ENCODE measurements at regions not wholly inside any gene's neighbourhood (a gene's known extent, or its start where the extent isn't known, plus 50 kb on each side); places are given as distances from the start of the nearest gene placed in this dataset.

DNA sequence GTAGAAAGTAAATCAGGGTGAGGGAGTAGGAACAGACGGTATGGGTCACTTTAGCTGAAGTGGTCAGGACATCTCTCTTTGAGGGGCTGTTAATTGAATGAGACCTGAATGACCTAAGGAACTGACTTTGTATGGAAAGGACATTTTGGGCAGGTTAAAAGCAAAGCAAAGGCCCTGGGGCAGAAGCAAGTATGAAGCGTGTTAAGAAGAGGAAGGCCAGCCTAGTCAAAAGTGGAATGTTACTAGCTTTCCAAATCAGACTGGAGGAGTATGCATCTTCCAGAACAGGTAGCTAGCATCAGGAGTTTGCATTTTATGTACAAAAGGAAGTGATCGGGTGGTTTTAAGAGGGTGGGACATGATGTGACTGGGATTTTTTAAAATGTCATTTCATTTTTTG is 70.9 kb upstream of the PCGF5 start:
- H3K9me3 Mint-ChIP-seq: no peaks in the 10 kb centered on the region
- CTCF ChIA-PET: interaction anchor here (1.1 kb wide), 1 partner anchor 61 kb away, joined by 4 read pairs; no protein-coding TSS in a partner anchor
- H3K36me3 Mint-ChIP-seq (ENCODE audit: low read depth): no peaks in the 10 kb centered on the region
- no peaks in the 10 kb centered on the region for H3K27me3 Mint-ChIP-seq
- no peak overlapping the region for H3K27ac Mint-ChIP-seq
- DNase-seq (no peak), ATAC-seq (ENCODE audit: low read depth) (no peak)
- H3K4me3 Mint-ChIP-seq: no peak overlapping the region
- TF ChIP-seq, protein P1, sequence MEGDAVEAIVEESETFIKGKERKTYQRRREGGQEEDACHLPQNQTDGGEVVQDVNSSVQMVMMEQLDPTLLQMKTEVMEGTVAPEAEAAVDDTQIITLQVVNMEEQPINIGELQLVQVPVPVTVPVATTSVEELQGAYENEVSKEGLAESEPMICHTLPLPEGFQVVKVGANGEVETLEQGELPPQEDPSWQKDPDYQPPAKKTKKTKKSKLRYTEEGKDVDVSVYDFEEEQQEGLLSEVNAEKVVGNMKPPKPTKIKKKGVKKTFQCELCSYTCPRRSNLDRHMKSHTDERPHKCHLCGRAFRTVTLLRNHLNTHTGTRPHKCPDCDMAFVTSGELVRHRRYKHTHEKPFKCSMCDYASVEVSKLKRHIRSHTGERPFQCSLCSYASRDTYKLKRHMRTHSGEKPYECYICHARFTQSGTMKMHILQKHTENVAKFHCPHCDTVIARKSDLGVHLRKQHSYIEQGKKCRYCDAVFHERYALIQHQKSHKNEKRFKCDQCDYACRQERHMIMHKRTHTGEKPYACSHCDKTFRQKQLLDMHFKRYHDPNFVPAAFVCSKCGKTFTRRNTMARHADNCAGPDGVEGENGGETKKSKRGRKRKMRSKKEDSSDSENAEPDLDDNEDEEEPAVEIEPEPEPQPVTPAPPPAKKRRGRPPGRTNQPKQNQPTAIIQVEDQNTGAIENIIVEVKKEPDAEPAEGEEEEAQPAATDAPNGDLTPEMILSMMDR (IDR thresholded peaks at IDR 0.05): no peak
- POLR2A ChIA-PET: no interaction called here
- intact Hi-C loops (cut with micrococcal nuclease): no loop called here
- no peaks in the 10 kb centered on the region for H3K4me1 Mint-ChIP-seq

DNA sequence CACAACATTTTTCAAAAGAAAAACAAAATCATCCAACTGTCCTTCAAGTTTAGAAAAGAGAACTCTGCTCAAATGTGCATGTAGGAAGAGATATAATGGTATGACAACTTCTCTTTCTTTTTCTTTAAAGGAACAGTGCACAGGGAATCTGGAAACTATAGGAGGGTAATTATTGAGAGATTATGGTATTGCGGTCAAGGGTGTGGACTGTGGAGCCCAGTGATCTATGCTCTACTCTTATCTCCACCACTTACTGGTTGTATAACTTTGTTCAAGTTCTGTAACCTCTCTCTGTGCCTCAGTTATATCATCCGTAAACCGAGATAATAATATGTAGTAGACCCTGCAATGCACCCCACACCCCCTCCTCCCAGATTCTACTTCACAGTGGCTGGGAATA is 69.8 kb upstream of the PCGF5 start:
- TF ChIP-seq, protein P1 (IDR thresholded peaks at IDR 0.05): no peak
- H3K9me3 Mint-ChIP-seq: no peaks in the 10 kb centered on the region
- no peak overlapping the region for H3K4me3 Mint-ChIP-seq
- intact Hi-C loops (cut with micrococcal nuclease): no loop called here
- ChIA-PET POLR2A (no interaction called here), CTCF (no interaction called here)
- DNase-seq (no peak), ATAC-seq (ENCODE audit: low read depth) (no peak)
- no peaks in the 10 kb centered on the region for H3K36me3 Mint-ChIP-seq (ENCODE audit: low read depth)
- no peak overlapping the region for H3K27ac Mint-ChIP-seq
- no peaks in the 10 kb centered on the region for H3K27me3 Mint-ChIP-seq
- H3K4me1 Mint-ChIP-seq: no peaks in the 10 kb centered on the region

DNA sequence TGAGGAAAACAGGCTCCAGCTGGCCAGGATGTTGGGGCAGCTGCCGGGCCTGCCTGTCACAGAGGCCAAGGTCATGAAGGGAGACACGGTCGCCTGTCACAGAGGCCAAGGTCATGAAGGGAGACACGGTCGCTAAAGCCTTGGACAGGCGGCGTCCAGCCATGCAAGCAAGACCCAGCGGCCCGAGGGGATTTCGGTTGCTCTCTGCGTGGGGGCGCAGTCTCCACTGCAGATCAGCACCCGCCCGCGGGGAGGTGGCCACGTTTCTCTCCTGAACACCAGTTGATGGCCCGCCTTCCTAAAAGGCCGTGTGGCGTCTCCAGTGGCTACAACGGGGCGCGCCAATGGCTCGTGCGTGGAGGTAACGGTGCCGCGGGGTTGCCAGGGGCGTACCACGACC is 67.0 kb upstream of the PCGF5 start:
- H3K36me3 Mint-ChIP-seq (ENCODE audit: low read depth): no peaks in the 10 kb centered on the region
- no peaks in the 10 kb centered on the region for H3K27me3 Mint-ChIP-seq
- CTCF ChIA-PET: no interaction called here
- no peaks in the 10 kb centered on the region for H3K4me1 Mint-ChIP-seq
- DNase-seq: no peak
- no peak for ATAC-seq (ENCODE audit: low read depth)
- no peak overlapping the region for H3K4me3 Mint-ChIP-seq
- H3K27ac Mint-ChIP-seq: no peak overlapping the region
- TF ChIP-seq, protein P1 (IDR thresholded peaks at IDR 0.05): no peak
- POLR2A ChIA-PET: no interaction called here
- intact Hi-C loops (cut with micrococcal nuclease): no loop called here
- no peaks in the 10 kb centered on the region for H3K9me3 Mint-ChIP-seq

GRCh38 chr10:91154842-91155241 is 65.6 kb upstream of the PCGF5 start:
- intact Hi-C loops (cut with micrococcal nuclease): loop anchor here (5.0 kb wide), 1 partner anchor 33 kb away; no protein-coding TSS in a partner anchor
- ChIA-PET CTCF (no interaction called here), POLR2A (no interaction called here)
- Mint-ChIP-seq H3K36me3 (ENCODE audit: low read depth) (no peaks in the 10 kb centered on the region), H3K4me1 (no peaks in the 10 kb centered on the region), H3K9me3 (no peaks in the 10 kb centered on the region), H3K4me3 (no peak overlapping the region), H3K27ac (no peak overlapping the region), H3K27me3 (no peaks in the 10 kb centered on the region)
- no peak for DNase-seq
- TF ChIP-seq, protein P1 (IDR thresholded peaks at IDR 0.05): no peak
- ATAC-seq (ENCODE audit: low read depth): no peak

- intact Hi-C loops (cut with micrococcal nuclease): loop anchor here (5.0 kb wide), 1 partner anchor 34 kb away; no protein-coding TSS in a partner anchor
- ChIA-PET POLR2A (no interaction called here), CTCF (no interaction called here)
- DNase-seq (no peak), ATAC-seq (ENCODE audit: low read depth) (no peak)
- no peaks in the 10 kb centered on the region for H3K36me3 Mint-ChIP-seq (ENCODE audit: low read depth)
- no peaks in the 10 kb centered on the region for H3K9me3 Mint-ChIP-seq
- H3K4me1 Mint-ChIP-seq: peaks cover 3% of the 10 kb centered on the region
- no peak overlapping the region for H3K4me3 Mint-ChIP-seq
- H3K27ac Mint-ChIP-seq: no peak overlapping the region
- H3K27me3 Mint-ChIP-seq: no peaks in the 10 kb centered on the region
- TF ChIP-seq, protein P1 (IDR thresholded peaks at IDR 0.05): no peak
These were observed 64.3 kb upstream of the PCGF5 start for GRCh38 chr10:91156196-91156595.

Data from activated B cell treated with CpG ODN at 0.5 μM for 24 hours (primary cell).